DND-41 (cell line): ENCODE measurements at regions not wholly inside any gene's neighbourhood (a gene's known extent, or its start where the extent isn't known, plus 50 kb on each side); places are given as distances from the start of the nearest gene placed in this dataset.

ENCODE experiments used
- ATAC-seq: fragments of 200-7000 bp; cut with Tn5 transposase; 3 replicates; pipeline ENCODE4 v1.9.1; 2021; ENCODE audit warnings: low read depth; ENCODE audit not compliant: insufficient read depth
- DNase-seq: peaks from one replicate; pipeline ENCODE4 v3.0.0-alpha.2; 2020
- H2AFZ ChIP-seq: 2 replicates; pipeline ENCODE4 v1.6.0; 2012; ENCODE audit warnings: low read depth, low read length
- H3K27ac ChIP-seq: 2 replicates; pipeline ENCODE4 v1.5.1; 2012; ENCODE audit warnings: low read length, inconsistent platforms
- H3K27me3 ChIP-seq: fragments of 200-600 bp; sonication (generic); 2 replicates; pipeline ENCODE4 v1.6.0; 2012; ENCODE audit warnings: low read length, mild to moderate bottlenecking, inconsistent platforms; ENCODE audit not compliant: insufficient read depth, poor library complexity
- H3K36me3 ChIP-seq: 2 replicates; pipeline ENCODE4 v1.5.1; 2012; ENCODE audit warnings: low read length, inconsistent platforms; ENCODE audit not compliant: insufficient read depth
- H3K4me1 ChIP-seq: 2 replicates; pipeline ENCODE4 v1.5.1; 2012; ENCODE audit warnings: mild to moderate bottlenecking, low read length; ENCODE audit not compliant: insufficient read depth
- H3K4me2 ChIP-seq: 2 replicates; pipeline ENCODE4 v1.6.0; 2012; ENCODE audit warnings: mild to moderate bottlenecking, moderate library complexity, low read length, inconsistent platforms; ENCODE audit not compliant: insufficient read depth
- H3K4me3 ChIP-seq, 2 experiments: fragments of 200-600 bp in 1 of 2; shearing (Covaris generic) in 1 of 2; 2 replicates each; pipeline ENCODE4 v1.5.1; 2012 to 2016; ENCODE audit warnings: inconsistent platforms in 2 of 2, low read length in 2 of 2, mild to moderate bottlenecking in 2 of 2, low read depth in 1 of 2, moderate library complexity in 1 of 2
- H3K79me2 ChIP-seq: 2 replicates; pipeline ENCODE4 v1.6.0; 2012; ENCODE audit warnings: low read length, inconsistent platforms; ENCODE audit not compliant: insufficient read depth
- H3K9ac ChIP-seq: 2 replicates; pipeline ENCODE4 v1.6.0; 2012; ENCODE audit warnings: low read depth, mild to moderate bottlenecking, inconsistent platforms, low read length, moderate library complexity
- H3K9me3 ChIP-seq: 2 replicates; pipeline ENCODE4 v1.5.1; 2012; ENCODE audit warnings: low read length, moderate library complexity, mild to moderate bottlenecking, inconsistent platforms; ENCODE audit not compliant: insufficient read depth, severe bottlenecking
- H4K20me1 ChIP-seq: 2 replicates; pipeline ENCODE4 v1.6.0; 2012; ENCODE audit warnings: low read length; ENCODE audit not compliant: insufficient read depth
- EZH2 ChIP-seq: IDR thresholded peaks from 3 replicates; pipeline ENCODE4 v1.6.1; 2012; ENCODE audit warnings: borderline replicate concordance, low read depth, mild to moderate bottlenecking, moderate library complexity, low read length, inconsistent platforms; ENCODE audit not compliant: severe bottlenecking
- TF ChIP-seq, protein P1 (sequence below): IDR thresholded peaks from 2 replicates; pipeline ENCODE4 v1.5.1; 2012; ENCODE audit warnings: borderline replicate concordance, low read length, moderate library complexity, mild to moderate bottlenecking; ENCODE audit not compliant: poor library complexity, severe bottlenecking; ENCODE audit errors: extremely low read depth

GRCh38 chr4:43357252-43357974, 464.9 kb downstream of the GRXCR1 start:
- no peaks in the 10 kb centered on the region for H3K4me1 ChIP-seq
- TF ChIP-seq, protein P1, sequence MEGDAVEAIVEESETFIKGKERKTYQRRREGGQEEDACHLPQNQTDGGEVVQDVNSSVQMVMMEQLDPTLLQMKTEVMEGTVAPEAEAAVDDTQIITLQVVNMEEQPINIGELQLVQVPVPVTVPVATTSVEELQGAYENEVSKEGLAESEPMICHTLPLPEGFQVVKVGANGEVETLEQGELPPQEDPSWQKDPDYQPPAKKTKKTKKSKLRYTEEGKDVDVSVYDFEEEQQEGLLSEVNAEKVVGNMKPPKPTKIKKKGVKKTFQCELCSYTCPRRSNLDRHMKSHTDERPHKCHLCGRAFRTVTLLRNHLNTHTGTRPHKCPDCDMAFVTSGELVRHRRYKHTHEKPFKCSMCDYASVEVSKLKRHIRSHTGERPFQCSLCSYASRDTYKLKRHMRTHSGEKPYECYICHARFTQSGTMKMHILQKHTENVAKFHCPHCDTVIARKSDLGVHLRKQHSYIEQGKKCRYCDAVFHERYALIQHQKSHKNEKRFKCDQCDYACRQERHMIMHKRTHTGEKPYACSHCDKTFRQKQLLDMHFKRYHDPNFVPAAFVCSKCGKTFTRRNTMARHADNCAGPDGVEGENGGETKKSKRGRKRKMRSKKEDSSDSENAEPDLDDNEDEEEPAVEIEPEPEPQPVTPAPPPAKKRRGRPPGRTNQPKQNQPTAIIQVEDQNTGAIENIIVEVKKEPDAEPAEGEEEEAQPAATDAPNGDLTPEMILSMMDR: no peak
- TF ChIP-seq EZH2: no peak

GRCh38 chr4:43360296-43360695, 467.8 kb downstream of the GRXCR1 start:
- no peak overlapping the region for H3K4me2 ChIP-seq
- H3K4me1 ChIP-seq: no peaks in the 10 kb centered on the region
- no peaks in the 10 kb centered on the region for H4K20me1 ChIP-seq
- H3K79me2 ChIP-seq: no peaks in the 10 kb centered on the region
- H3K4me3 ChIP-seq: no peak overlapping the region
- no peak overlapping the region for H2AFZ ChIP-seq
- H3K27me3 ChIP-seq: no peaks in the 10 kb centered on the region
- no peak overlapping the region for H3K9ac ChIP-seq
- ATAC-seq: no peak
- no peaks in the 10 kb centered on the region for H3K36me3 ChIP-seq
- no peak for DNase-seq
- no peak for TF ChIP-seq EZH2
- TF ChIP-seq, protein P1: no peak
- no peaks in the 10 kb centered on the region for H3K9me3 ChIP-seq
- no peak overlapping the region for H3K27ac ChIP-seq

More at GRCh38 chr4:43357252-43357974, 464.9 kb downstream of the GRXCR1 start:
- ATAC-seq: no peak
- no peaks in the 10 kb centered on the region for H3K9me3 ChIP-seq
- H3K27ac ChIP-seq: no peak overlapping the region
- H2AFZ ChIP-seq: no peak overlapping the region
- H3K79me2 ChIP-seq: no peaks in the 10 kb centered on the region
- no peak overlapping the region for H3K4me3 ChIP-seq
- H3K4me2 ChIP-seq: no peak overlapping the region
- H4K20me1 ChIP-seq: no peaks in the 10 kb centered on the region
- no peaks in the 10 kb centered on the region for H3K36me3 ChIP-seq
- H3K9ac ChIP-seq: no peak overlapping the region
- H3K27me3 ChIP-seq: no peaks in the 10 kb centered on the region
- DNase-seq: no peak

DNA sequence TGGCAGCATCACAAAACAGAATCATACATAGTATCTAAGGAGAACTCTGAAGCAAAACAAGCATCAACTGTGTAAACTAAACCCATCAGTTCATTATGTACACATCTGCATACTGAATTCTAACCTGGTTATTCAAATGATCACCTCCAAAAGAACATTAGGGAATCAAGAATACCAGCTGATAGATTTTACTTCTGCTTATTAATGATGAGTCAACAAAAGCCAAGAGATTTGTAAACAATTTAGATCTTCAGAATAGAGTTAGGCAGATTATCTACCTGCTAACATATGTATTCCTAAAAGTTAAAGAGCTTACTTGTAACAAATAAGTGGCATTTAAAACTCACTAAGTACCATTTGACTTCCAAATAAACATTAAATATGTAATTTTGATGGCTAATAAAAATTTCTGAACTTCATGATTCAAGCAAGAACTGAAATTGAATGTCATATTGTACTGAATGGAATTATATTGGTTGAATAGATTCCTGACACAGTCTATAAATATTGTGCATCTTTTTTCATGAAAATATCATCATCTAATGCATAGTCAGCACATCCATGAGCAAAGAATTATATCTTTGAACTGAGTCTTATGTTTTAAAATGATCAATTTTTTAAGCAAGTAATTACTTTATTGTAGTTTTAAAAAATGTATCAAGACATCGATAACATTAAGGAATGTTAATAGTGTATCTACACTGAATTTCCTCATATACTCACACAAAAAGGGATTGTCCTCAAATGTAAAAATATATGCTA, 470.5 kb downstream of the GRXCR1 start:
- no peak overlapping the region for H3K4me2 ChIP-seq
- H3K4me1 ChIP-seq: no peaks in the 10 kb centered on the region
- H3K9me3 ChIP-seq: no peaks in the 10 kb centered on the region
- H4K20me1 ChIP-seq: no peaks in the 10 kb centered on the region
- TF ChIP-seq EZH2: no peak
- TF ChIP-seq, protein P1: no peak
- no peak overlapping the region for H3K27ac ChIP-seq
- no peaks in the 10 kb centered on the region for H3K27me3 ChIP-seq
- ATAC-seq (no peak), DNase-seq (no peak)
- H3K79me2 ChIP-seq: no peaks in the 10 kb centered on the region
- H3K4me3 ChIP-seq: no peak overlapping the region
- no peak overlapping the region for H3K9ac ChIP-seq
- H2AFZ ChIP-seq: no peak overlapping the region
- H3K36me3 ChIP-seq: no peaks in the 10 kb centered on the region
